Liver (tissue), 3 donors: ENCODE measurements at regions not wholly inside any gene's neighbourhood (a gene's known extent, or its start where the extent isn't known, plus 50 kb on each side); places are given as distances from the start of the nearest gene placed in this dataset.

Source experiments
- GABPA ChIP-seq, 2 donors: IDR thresholded peaks in 1 of 2; conservative IDR thresholded peaks in 1 of 2; 2 replicates each; pipeline ENCODE4 v1.6.1; 2016; ENCODE audit warnings: antibody characterized with exemption in 2 of 2, mild to moderate bottlenecking in 1 of 2, moderate library complexity in 1 of 2
- RAD21 ChIP-seq, 2 donors: IDR thresholded peaks; 2 replicates each; pipeline ENCODE4 v1.6.1; 2016; ENCODE audit warnings: antibody characterized with exemption in 2 of 2, mild to moderate bottlenecking in 2 of 2
- TF ChIP-seq, protein P1 (sequence below): IDR thresholded peaks from 2 replicates; pipeline ENCODE4 v1.6.1; 2016; ENCODE audit warnings: antibody characterized with exemption
- TF ChIP-seq, protein P2 (sequence below): fragments of 150-350 bp; IDR thresholded peaks from 2 replicates; pipeline ENCODE4 v1.5.1; 2017; ENCODE audit warnings: improper control_type of control experiment, low read depth, low read length; ENCODE audit not compliant: missing input control
- donor health status: healthy.
- donor health status: healthy.

DNA sequence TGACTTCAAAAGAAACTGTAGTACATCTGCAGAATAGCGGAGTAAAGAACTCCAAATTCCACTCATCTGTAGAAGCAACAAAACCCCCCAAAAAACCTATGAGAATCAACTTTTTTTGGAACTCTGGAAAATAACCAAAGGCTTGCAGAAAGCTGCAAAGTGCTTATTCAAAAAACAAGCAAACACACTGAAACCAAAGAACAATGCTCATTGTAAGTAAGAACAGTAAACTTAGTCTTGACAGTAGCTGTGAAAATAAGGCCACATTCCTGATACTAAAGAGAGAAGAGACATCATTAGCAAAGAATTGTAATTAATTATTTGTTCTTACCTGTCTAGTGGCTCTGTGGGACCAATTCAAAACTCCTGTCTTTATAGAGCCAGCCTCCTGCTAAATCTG lies 534.3 kb upstream of the C16orf82 start:
- TF ChIP-seq, protein P1, sequence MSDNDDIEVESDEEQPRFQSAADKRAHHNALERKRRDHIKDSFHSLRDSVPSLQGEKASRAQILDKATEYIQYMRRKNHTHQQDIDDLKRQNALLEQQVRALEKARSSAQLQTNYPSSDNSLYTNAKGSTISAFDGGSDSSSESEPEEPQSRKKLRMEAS, result no peak
- TF ChIP-seq, protein P2, sequence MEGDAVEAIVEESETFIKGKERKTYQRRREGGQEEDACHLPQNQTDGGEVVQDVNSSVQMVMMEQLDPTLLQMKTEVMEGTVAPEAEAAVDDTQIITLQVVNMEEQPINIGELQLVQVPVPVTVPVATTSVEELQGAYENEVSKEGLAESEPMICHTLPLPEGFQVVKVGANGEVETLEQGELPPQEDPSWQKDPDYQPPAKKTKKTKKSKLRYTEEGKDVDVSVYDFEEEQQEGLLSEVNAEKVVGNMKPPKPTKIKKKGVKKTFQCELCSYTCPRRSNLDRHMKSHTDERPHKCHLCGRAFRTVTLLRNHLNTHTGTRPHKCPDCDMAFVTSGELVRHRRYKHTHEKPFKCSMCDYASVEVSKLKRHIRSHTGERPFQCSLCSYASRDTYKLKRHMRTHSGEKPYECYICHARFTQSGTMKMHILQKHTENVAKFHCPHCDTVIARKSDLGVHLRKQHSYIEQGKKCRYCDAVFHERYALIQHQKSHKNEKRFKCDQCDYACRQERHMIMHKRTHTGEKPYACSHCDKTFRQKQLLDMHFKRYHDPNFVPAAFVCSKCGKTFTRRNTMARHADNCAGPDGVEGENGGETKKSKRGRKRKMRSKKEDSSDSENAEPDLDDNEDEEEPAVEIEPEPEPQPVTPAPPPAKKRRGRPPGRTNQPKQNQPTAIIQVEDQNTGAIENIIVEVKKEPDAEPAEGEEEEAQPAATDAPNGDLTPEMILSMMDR, result no peak
- TF ChIP-seq RAD21 (IDR thresholded peaks at IDR 0.05) (no peak), GABPA (IDR thresholded peaks at IDR 0.05 in 1 of 2, conservative IDR thresholded peaks at IDR 0.05 in 1 of 2) (no peak)
